ENCODE measurements at regions not wholly inside any gene's neighbourhood (a gene's known extent, or its start where the extent isn't known, plus 50 kb on each side); places are given as distances from the start of the nearest gene placed in this dataset.

GRCh38 chr10:3942937-3943489 is 158.0 kb upstream of the KLF6 start:
- no peak overlapping the region for H3K4me3 ChIP-seq (ENCODE audit: low read depth, low read length)
- no peak for TF ChIP-seq CTCF (IDR thresholded peaks at IDR 0.05; ENCODE audit: low read depth, low read length)

- TF ChIP-seq CTCF (IDR thresholded peaks at IDR 0.05; ENCODE audit: low read depth, low read length): no peak
- no peak overlapping the region for H3K4me3 ChIP-seq (ENCODE audit: low read depth, low read length)
These were observed 156.7 kb upstream of the KLF6 start for GRCh38 chr10:3941676-3942075.

GRCh38 chr10:3936422-3937040 is 151.5 kb upstream of the KLF6 start:
- no peak for TF ChIP-seq CTCF (IDR thresholded peaks at IDR 0.05; ENCODE audit: low read depth, low read length)
- no peak overlapping the region for H3K4me3 ChIP-seq (ENCODE audit: low read depth, low read length)

DNA sequence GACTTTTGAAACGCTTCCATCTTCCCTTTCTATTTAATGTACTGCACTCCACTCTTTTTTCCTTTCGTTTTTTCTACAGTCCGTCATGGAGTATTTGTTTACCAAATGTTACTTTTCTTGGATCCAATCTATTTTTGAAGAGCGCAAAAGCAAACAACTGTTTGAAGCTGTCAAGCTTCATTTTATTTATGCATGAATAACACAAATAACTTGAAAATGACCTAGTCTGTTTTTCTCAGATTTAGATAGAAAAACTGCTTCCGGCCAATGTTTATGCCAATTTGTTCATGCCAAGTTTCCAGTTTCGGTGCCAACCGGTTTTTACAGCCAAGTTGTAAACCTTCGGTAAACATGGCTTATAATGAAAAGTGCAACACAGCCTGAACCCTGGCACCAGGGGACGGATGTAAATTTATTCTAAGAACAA is 150.9 kb upstream of the KLF6 start:
- no peak for TF ChIP-seq CTCF (IDR thresholded peaks at IDR 0.05; ENCODE audit: low read depth, low read length)
- H3K4me3 ChIP-seq (ENCODE audit: low read depth, low read length): peak overlapping the region; percentile 32

GRCh38 chr10:3935141-3935540 is 150.1 kb upstream of the KLF6 start:
- peak overlapping the region; percentile 32 for H3K4me3 ChIP-seq (ENCODE audit: low read depth, low read length)
- TF ChIP-seq CTCF (IDR thresholded peaks at IDR 0.05; ENCODE audit: low read depth, low read length): no peak

DNA sequence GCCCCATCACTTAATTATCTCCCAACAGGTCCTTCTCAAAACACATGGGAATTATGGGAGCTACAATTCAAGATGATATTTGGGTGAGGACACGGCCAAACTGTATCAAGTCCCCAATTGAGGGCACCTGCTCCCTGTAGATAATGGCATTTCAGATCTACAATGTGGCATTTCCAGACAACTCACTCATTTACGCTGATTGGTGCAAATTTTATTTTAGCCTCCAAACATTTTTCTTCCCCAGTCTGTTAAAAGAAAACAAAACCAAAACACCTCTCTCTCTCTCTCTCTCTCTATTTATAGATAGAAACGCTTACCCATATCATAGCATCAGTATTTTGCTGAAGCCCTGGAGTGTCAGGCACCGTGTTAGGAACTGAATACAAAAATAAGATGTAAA is 148.7 kb upstream of the KLF6 start:
- no peak for TF ChIP-seq CTCF (IDR thresholded peaks at IDR 0.05; ENCODE audit: low read depth, low read length)
- no peak overlapping the region for H3K4me3 ChIP-seq (ENCODE audit: low read depth, low read length)

DNA sequence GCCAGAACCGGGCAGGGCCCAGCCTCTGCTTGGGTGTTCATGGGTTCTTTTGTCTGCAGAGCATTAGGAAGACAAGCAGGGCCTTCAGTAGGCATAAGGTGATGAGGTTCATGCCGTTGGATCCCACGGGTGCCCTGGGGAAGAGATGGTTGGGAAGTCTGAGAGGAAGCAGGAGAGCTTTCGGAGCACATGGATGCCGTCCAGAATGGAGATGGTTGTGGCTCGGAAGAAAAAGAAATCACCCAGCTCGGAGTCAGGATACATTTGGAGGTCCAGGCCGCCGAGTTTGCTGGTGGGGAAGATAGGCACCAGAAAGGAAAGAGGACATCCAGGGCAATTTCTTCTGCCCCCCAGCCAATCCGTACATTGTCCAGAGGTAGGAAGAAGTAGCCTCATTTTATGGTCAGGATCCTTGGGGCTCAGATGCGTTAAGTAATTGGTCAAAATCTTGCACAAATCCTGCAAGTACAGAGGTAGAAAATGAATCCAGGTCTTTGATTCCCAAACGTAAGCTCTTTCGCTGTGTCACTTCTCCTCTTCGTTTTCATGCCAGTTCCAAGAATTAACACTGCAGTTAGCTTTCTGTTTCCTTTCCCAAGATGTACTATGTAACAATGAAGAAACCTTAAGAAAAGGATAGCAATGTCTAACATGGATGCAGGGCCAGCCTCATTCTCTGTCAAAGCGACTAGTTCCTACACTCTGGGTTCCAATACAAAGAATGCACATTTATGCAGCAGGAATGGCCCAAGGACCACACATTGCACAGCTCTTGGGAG is 147.8 kb upstream of the KLF6 start:
- TF ChIP-seq CTCF (IDR thresholded peaks at IDR 0.05; ENCODE audit: low read depth, low read length): no peak
- no peak overlapping the region for H3K4me3 ChIP-seq (ENCODE audit: low read depth, low read length)
